IMR-90 (cell line): ENCODE measurements at regions not wholly inside any gene's neighbourhood (a gene's known extent, or its start where the extent isn't known, plus 50 kb on each side); places are given as distances from the start of the nearest gene placed in this dataset.

Experiments used
- ATAC-seq: fragments of 200-7000 bp; cut with Tn5 transposase; 2 replicates; pipeline ENCODE4 v1.9.1; 2020; ENCODE audit warnings: low read depth, mild to moderate bottlenecking, moderate library complexity
- BruUV-seq: library from RNA; stranded (reverse); fragments of 400-500 nt; replicated peaks from 2 replicates; lab custom pipeline; 2021; lab: Mats Ljungman, UMichigan
- CTCF ChIA-PET: fragments of 300-600 bp; formaldehyde crosslinking; extraction: SDS; loops from one replicate; lab custom pipeline; 2021; ENCODE audit warnings: antibody characterized with exemption; lab: Yijun Ruan, JAX
- POLR2A ChIA-PET: fragments of 300-600 bp; sonication (Branson Sonifier 250); formaldehyde crosslinking; loops from one replicate; lab custom pipeline; 2022; ENCODE audit warnings: antibody characterized with exemption; ENCODE audit not compliant: unreplicated experiment; lab: Charles Lee
- DNase-seq: peaks from one replicate; pipeline ENCODE4 v3.0.0; 2013
- H2AFZ ChIP-seq: replicated peaks from 2 replicates; pipeline ENCODE3; 2013; ENCODE audit warnings: low read length, mild to moderate bottlenecking; ENCODE audit not compliant: poor library complexity
- H2AK5ac ChIP-seq: 2 replicates; pipeline ENCODE4 v1.6.1; 2013; ENCODE audit warnings: low read depth, low read length, inconsistent platforms
- H2AK9ac ChIP-seq: replicated peaks from 2 replicates; pipeline ENCODE3; 2013; ENCODE audit warnings: mild to moderate bottlenecking, low read depth, low read length, moderate library complexity; ENCODE audit not compliant: poor library complexity
- H2BK120ac ChIP-seq: 2 replicates; pipeline ENCODE4 v1.6.1; 2013; ENCODE audit warnings: low read depth, low read length, inconsistent platforms
- H2BK15ac ChIP-seq: 3 replicates; pipeline ENCODE4 v1.6.1; 2013; ENCODE audit warnings: low read depth, low read length, inconsistent platforms
- H2BK20ac ChIP-seq: 2 replicates; pipeline ENCODE4 v1.6.1; 2013; ENCODE audit warnings: low read depth, mild to moderate bottlenecking, inconsistent platforms, low read length, moderate library complexity
- H2BK5ac ChIP-seq: 2 replicates; pipeline ENCODE4 v1.6.1; 2013; ENCODE audit warnings: mild to moderate bottlenecking, low read depth, low read length, inconsistent platforms; ENCODE audit not compliant: poor library complexity, severe bottlenecking
- H3K14ac ChIP-seq: replicated peaks from 2 replicates; pipeline ENCODE4 v1.6.1; 2013; ENCODE audit warnings: low read depth, low read length, inconsistent platforms
- H3K18ac ChIP-seq: 2 replicates; pipeline ENCODE4 v1.6.1; 2013; ENCODE audit warnings: low read depth, low read length, control low read depth
- H3K23ac ChIP-seq: 2 replicates; pipeline ENCODE4 v1.6.1; 2013; ENCODE audit warnings: low read depth, low read length, inconsistent platforms
- H3K27ac ChIP-seq: 2 replicates; pipeline ENCODE4 v1.5.1; 2013; ENCODE audit warnings: mild to moderate bottlenecking, control low read depth, low read length; ENCODE audit not compliant: insufficient read depth
- H3K27me3 ChIP-seq: 2 replicates; pipeline ENCODE4 v1.6.1; 2013; ENCODE audit warnings: low read length; ENCODE audit not compliant: control insufficient read depth, insufficient read depth
- H3K36me3 ChIP-seq: 2 replicates; pipeline ENCODE4 v1.6.1; 2013; ENCODE audit warnings: low read length, mixed read lengths; ENCODE audit not compliant: control insufficient read depth, insufficient read depth
- H3K4ac ChIP-seq: 2 replicates; pipeline ENCODE4 v1.6.1; 2013; ENCODE audit warnings: low read depth, low read length, inconsistent platforms
- H3K4me1 ChIP-seq: 2 replicates; pipeline ENCODE4 v1.6.1; 2013; ENCODE audit warnings: low read length, mixed read lengths; ENCODE audit not compliant: control insufficient read depth, insufficient read depth
- H3K4me2 ChIP-seq: 2 replicates; pipeline ENCODE4 v1.6.1; 2013; ENCODE audit warnings: low read depth, mild to moderate bottlenecking, control low read depth, low read length, moderate library complexity
- H3K4me3 ChIP-seq: 2 replicates; pipeline ENCODE4 v1.5.1; 2013; ENCODE audit warnings: low read depth, mild to moderate bottlenecking, control low read depth, low read length, moderate library complexity; ENCODE audit not compliant: insufficient read depth
- H3K56ac ChIP-seq: 2 replicates; pipeline ENCODE4 v1.6.1; 2013; ENCODE audit warnings: low read length, inconsistent platforms; ENCODE audit not compliant: insufficient read depth; ENCODE audit errors: extremely low read depth
- H3K79me1 ChIP-seq, 2 experiments: 2 replicates each; pipeline ENCODE4 v1.6.1; 2013; ENCODE audit warnings: low read length in 2 of 2, inconsistent platforms in 1 of 2, low read depth in 1 of 2
- H3K9ac ChIP-seq: 2 replicates; pipeline ENCODE4 v1.6.1; 2013; ENCODE audit warnings: low read depth, low read length, control low read depth
- H3K9me1 ChIP-seq: 2 replicates; pipeline ENCODE4 v1.6.1; 2013; ENCODE audit warnings: low read length, inconsistent platforms; ENCODE audit not compliant: insufficient read depth
- H3K9me3 ChIP-seq: 2 replicates; pipeline ENCODE4 v1.6.1; 2013; ENCODE audit warnings: low read length; ENCODE audit not compliant: control insufficient read depth, insufficient read depth
- H4K20me1 ChIP-seq: 2 replicates; pipeline ENCODE4 v1.6.1; 2013; ENCODE audit warnings: low read length, inconsistent platforms; ENCODE audit not compliant: insufficient read depth
- H4K5ac ChIP-seq: 2 replicates; pipeline ENCODE4 v1.6.1; 2013; ENCODE audit warnings: mild to moderate bottlenecking, low read depth, low read length, control low read depth
- H4K8ac ChIP-seq, 2 experiments: 2 replicates each; pipeline ENCODE4 v1.6.1; 2013; ENCODE audit warnings: low read depth in 2 of 2, low read length in 2 of 2, control low read depth in 1 of 2, inconsistent platforms in 1 of 2
- H4K91ac ChIP-seq: 2 replicates; pipeline ENCODE4 v1.6.1; 2013; ENCODE audit warnings: low read depth, low read length, inconsistent platforms; ENCODE audit not compliant: insufficient read depth
- BHLHE40 ChIP-seq: fragments of 150-350 bp; IDR thresholded peaks from 2 replicates; pipeline ENCODE4 v1.6.1; 2016; ENCODE audit warnings: mild to moderate bottlenecking, low read depth, low read length
- CEBPB ChIP-seq: IDR thresholded peaks from 2 replicates; pipeline ENCODE4 v1.6.1; 2012; ENCODE audit warnings: low read depth, low read length, improper control_type of control experiment
- CHD1 ChIP-seq: IDR thresholded peaks from 2 replicates; pipeline ENCODE4 v1.6.1; 2012; ENCODE audit warnings: low read depth, low read length, improper control_type of control experiment
- FOS ChIP-seq: fragments of 150-350 bp; IDR thresholded peaks from 2 replicates; pipeline ENCODE4 v1.6.1; 2016; ENCODE audit warnings: low read depth, low read length
- MAFK ChIP-seq: IDR thresholded peaks from 2 replicates; pipeline ENCODE4 v1.6.1; 2012; ENCODE audit warnings: low read depth, low read length, improper control_type of control experiment
- MAZ ChIP-seq: IDR thresholded peaks from 2 replicates; pipeline ENCODE4 v1.6.1; 2012; ENCODE audit warnings: low read depth, mild to moderate bottlenecking, low read length, improper control_type of control experiment, moderate library complexity, borderline replicate concordance
- MXI1 ChIP-seq: IDR thresholded peaks from 2 replicates; pipeline ENCODE4 v1.6.1; 2012; ENCODE audit warnings: low read depth, mild to moderate bottlenecking, low read length, moderate library complexity, borderline replicate concordance
- NFE2L2 ChIP-seq: fragments of 150-350 bp; IDR thresholded peaks from 2 replicates; pipeline ENCODE4 v1.6.1; 2016; ENCODE audit warnings: low read depth, mild to moderate bottlenecking, low read length
- POLR2A ChIP-seq: IDR thresholded peaks from 2 replicates; pipeline ENCODE4 v1.6.1; 2012; ENCODE audit warnings: mild to moderate bottlenecking, low read depth, low read length
- RAD21 ChIP-seq: IDR thresholded peaks from 2 replicates; pipeline ENCODE4 v1.6.1; 2012; ENCODE audit warnings: low read length, improper control_type of control experiment
- RCOR1 ChIP-seq: IDR thresholded peaks from 2 replicates; pipeline ENCODE4 v1.6.1; 2012; ENCODE audit warnings: mild to moderate bottlenecking, low read length, improper control_type of control experiment; ENCODE audit not compliant: insufficient replicate concordance
- RFX5 ChIP-seq: IDR thresholded peaks from 2 replicates; pipeline ENCODE4 v1.8.0; 2012; ENCODE audit warnings: low read depth, mild to moderate bottlenecking, low read length, moderate library complexity
- SMC3 ChIP-seq: fragments of 150-350 bp; IDR thresholded peaks from 2 replicates; pipeline ENCODE4 v1.6.1; 2016; ENCODE audit warnings: low read depth, mild to moderate bottlenecking, antibody characterized with exemption, low read length, moderate library complexity
- WGBS, 2 experiments: methylation state at CpG; one replicate each; pipeline versions ENCODE4 v1.1.5 to v1.1.7; 2013; ENCODE audit warnings: missing lambda C conversion rate in 2 of 2; ENCODE audit not compliant: insufficient read length in 1 of 2; ENCODE audit errors: extremely low coverage in 2 of 2; 5-methylcytosine and 5-hydroxymethylcytosine counted together
- dilution Hi-C: fragments of 300-500 bp; cut with HindIII; formaldehyde crosslinking; loops from one replicate; pipeline ENCODE4 v1.14.3; 2018; ENCODE audit warnings: low sequenced_read_pairs; ENCODE audit not compliant: unreplicated experiment
- in situ Hi-C: fragments of 300-500 bp; cut with MboI; formaldehyde crosslinking; loops from 3 replicates; pipeline ENCODE4 v1.14.3; 2019; ENCODE audit warnings: low sequenced_read_pairs, inconsistent platforms, mixed read lengths
- intact Hi-C: fragments of 100-400 bp; cut with micrococcal nuclease; formaldehyde crosslinking; loops from 2 replicates; pipeline ENCODE4 v1.10.0; 2022
- TF ChIP-seq, protein P1 (sequence below): fragments of 150-350 bp; IDR thresholded peaks from 2 replicates; pipeline ENCODE4 v1.6.1; 2017; ENCODE audit warnings: mild to moderate bottlenecking, antibody characterized with exemption, low read length, low read depth
- TF ChIP-seq, protein P2 (sequence below): conservative IDR thresholded peaks from 2 replicates; pipeline ENCODE4 v1.5.1; 2012; ENCODE audit warnings: mild to moderate bottlenecking, low read depth, low read length, improper control_type of control experiment

DNA sequence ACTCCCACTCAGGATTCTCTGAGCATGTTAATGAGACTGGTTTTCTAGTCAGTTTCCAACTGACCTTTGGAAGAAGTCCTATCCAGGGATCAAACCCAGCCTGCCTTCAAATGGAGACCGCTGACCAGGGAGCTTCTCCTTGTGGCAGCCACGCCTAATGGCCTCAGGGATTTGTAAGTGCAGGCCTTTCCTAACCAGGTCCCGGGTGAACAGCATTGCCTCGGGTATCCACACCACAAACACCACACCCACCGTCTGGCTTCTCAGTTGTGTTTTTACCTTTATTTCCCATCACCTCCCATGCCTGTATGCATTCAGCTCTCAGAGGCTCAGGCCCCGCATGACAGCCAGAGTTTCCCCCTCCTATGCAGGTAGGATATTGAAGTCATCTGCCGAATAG is 406.3 kb upstream of the HS6ST1 start:
- H3K9ac ChIP-seq: no peak overlapping the region
- H2BK20ac ChIP-seq: no peak overlapping the region
- no peak overlapping the region for H3K23ac ChIP-seq
- dilution Hi-C loops (no loop called here), intact Hi-C loops (no loop called here), in situ Hi-C loops (loop anchor here (10.0 to 25.0 kb wide), 2 partner anchors 400 to 663 kb away; no protein-coding TSS in a partner anchor)
- no peak overlapping the region for H2AK9ac ChIP-seq
- no peak overlapping the region for H3K4me2 ChIP-seq
- no peaks in the 10 kb centered on the region for H3K79me1 ChIP-seq
- no CpG with 5 or more reads among the region's 7 CpGs for WGBS, 2 experiments
- H2AFZ ChIP-seq: no peak overlapping the region
- no peak overlapping the region for H3K4ac ChIP-seq
- no TSS peak for BruUV-seq
- H3K4me3 ChIP-seq: no peak overlapping the region
- no peak overlapping the region for H2BK5ac ChIP-seq
- TF ChIP-seq POLR2A (no peak), CEBPB (no peak), RFX5 (no peak), NFE2L2 (no peak), FOS (no peak), MXI1 (no peak), RCOR1 (no peak), SMC3 (no peak), RAD21 (no peak), MAFK (no peak), BHLHE40 (no peak), CHD1 (no peak), MAZ (no peak)
- TF ChIP-seq, protein P1, sequence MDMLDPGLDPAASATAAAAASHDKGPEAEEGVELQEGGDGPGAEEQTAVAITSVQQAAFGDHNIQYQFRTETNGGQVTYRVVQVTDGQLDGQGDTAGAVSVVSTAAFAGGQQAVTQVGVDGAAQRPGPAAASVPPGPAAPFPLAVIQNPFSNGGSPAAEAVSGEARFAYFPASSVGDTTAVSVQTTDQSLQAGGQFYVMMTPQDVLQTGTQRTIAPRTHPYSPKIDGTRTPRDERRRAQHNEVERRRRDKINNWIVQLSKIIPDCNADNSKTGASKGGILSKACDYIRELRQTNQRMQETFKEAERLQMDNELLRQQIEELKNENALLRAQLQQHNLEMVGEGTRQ: no peak
- TF ChIP-seq, protein P2, sequence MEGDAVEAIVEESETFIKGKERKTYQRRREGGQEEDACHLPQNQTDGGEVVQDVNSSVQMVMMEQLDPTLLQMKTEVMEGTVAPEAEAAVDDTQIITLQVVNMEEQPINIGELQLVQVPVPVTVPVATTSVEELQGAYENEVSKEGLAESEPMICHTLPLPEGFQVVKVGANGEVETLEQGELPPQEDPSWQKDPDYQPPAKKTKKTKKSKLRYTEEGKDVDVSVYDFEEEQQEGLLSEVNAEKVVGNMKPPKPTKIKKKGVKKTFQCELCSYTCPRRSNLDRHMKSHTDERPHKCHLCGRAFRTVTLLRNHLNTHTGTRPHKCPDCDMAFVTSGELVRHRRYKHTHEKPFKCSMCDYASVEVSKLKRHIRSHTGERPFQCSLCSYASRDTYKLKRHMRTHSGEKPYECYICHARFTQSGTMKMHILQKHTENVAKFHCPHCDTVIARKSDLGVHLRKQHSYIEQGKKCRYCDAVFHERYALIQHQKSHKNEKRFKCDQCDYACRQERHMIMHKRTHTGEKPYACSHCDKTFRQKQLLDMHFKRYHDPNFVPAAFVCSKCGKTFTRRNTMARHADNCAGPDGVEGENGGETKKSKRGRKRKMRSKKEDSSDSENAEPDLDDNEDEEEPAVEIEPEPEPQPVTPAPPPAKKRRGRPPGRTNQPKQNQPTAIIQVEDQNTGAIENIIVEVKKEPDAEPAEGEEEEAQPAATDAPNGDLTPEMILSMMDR: no peak
- peaks cover 2% of the 10 kb centered on the region; the same call in 1 of the 2 replicates for H3K27me3 ChIP-seq
- no peak overlapping the region for H2AK5ac ChIP-seq
- no peak overlapping the region for H2BK15ac ChIP-seq
- DNase-seq: no peak
- ChIA-PET POLR2A (no interaction called here), CTCF (no interaction called here)
- no peak for ATAC-seq
- H3K18ac ChIP-seq: no peak overlapping the region
- H3K4me1 ChIP-seq: peaks cover 6% of the 10 kb centered on the region
- H4K91ac ChIP-seq: no peak overlapping the region
- H2BK120ac ChIP-seq: no peak overlapping the region
- H4K5ac ChIP-seq: no peak overlapping the region
- H3K9me3 ChIP-seq: no peaks in the 10 kb centered on the region
- no peaks in the 10 kb centered on the region for H4K20me1 ChIP-seq
- no peaks in the 10 kb centered on the region for H3K9me1 ChIP-seq
- H3K36me3 ChIP-seq: no peaks in the 10 kb centered on the region
- H3K27ac ChIP-seq: no peak overlapping the region
- H4K8ac ChIP-seq: no peak overlapping the region
- H3K56ac ChIP-seq: no peak overlapping the region
- H3K14ac ChIP-seq: no peak overlapping the region
